Suprapubic skin (tissue), 4 donors: ENCODE measurements at regions not wholly inside any gene's neighbourhood (a gene's known extent, or its start where the extent isn't known, plus 50 kb on each side); places are given as distances from the start of the nearest gene placed in this dataset.
"Not testable (repeated sequence)": the region's sequence is repeated elsewhere in the genome, so short reads cannot be mapped to it uniquely, and the experiment has no call there.

Experiments used
- DNase-seq, 2 donors: peaks; one replicate each; pipeline ENCODE4 v3.0.0-alpha.2; 2019; ENCODE audit warnings: low spot score in 2 of 2
- H3K27ac ChIP-seq: fragments of 200-600 bp; sonication (generic); one replicate; pipeline ENCODE4 v1.5.1; 2019
- H3K27me3 ChIP-seq: fragments of 200-600 bp; sonication (generic); one replicate; pipeline ENCODE4 v1.5.1; 2019
- H3K36me3 ChIP-seq: fragments of 200-600 bp; sonication (generic); one replicate; pipeline ENCODE4 v1.5.1; 2019
- H3K4me1 ChIP-seq: fragments of 200-600 bp; sonication (generic); one replicate; pipeline ENCODE4 v1.5.1; 2019
- H3K4me3 ChIP-seq: fragments of 200-600 bp; sonication (generic); one replicate; pipeline ENCODE4 v1.5.1; 2019; ENCODE audit warnings: mild to moderate bottlenecking
- H3K9me3 ChIP-seq: fragments of 200-600 bp; sonication (generic); one replicate; pipeline ENCODE4 v1.5.1; 2019
- CTCF ChIP-seq, 2 donors: fragments of 200-600 bp in 1 of 2; fragments of 450-650 bp in 1 of 2; sonication (generic) in 1 of 2; IDR thresholded peaks; one replicate each; pipeline ENCODE4 v1.5.1; 2016 to 2019; ENCODE audit warnings: antibody characterized with exemption in 2 of 2, mild to moderate bottlenecking in 1 of 2, moderate library complexity in 1 of 2
- EP300 ChIP-seq: sonication (generic); formaldehyde crosslinking; IDR thresholded peaks from one replicate; pipeline ENCODE4 v1.6.1; 2017; ENCODE audit warnings: antibody characterized with exemption
- POLR2A ChIP-seq, 2 donors: fragments of 450-650 bp; IDR thresholded peaks; one replicate each; pipeline ENCODE4 v1.6.1; 2017; ENCODE audit warnings: antibody characterized with exemption in 2 of 2, mild to moderate bottlenecking in 2 of 2, moderate library complexity in 2 of 2
- POLR2AphosphoS5 ChIP-seq, 3 donors: sonication (generic); formaldehyde crosslinking; IDR thresholded peaks; one replicate each; pipeline ENCODE4 v1.6.1; 2017; ENCODE audit warnings: antibody characterized with exemption in 3 of 3
- WGBS: methylation state at CpG from one replicate; pipeline ENCODE4 v1.1.5; 2018; 5-methylcytosine and 5-hydroxymethylcytosine counted together

- H3K27ac ChIP-seq: no peak overlapping the region
- TF ChIP-seq POLR2AphosphoS5 (IDR thresholded peaks at IDR 0.05) (no peak), EP300 (no peak), POLR2A (IDR thresholded peaks at IDR 0.05) (no peak), CTCF (IDR thresholded peaks at IDR 0.05) (no peak)
- no peak for DNase-seq
Measured at GRCh38 chr5:97297704-97298091, 114.7 kb upstream of the RIOK2 start.

GRCh38 chr5:97301181-97301580 lies 118.1 kb upstream of the RIOK2 start:
- not testable (repeated sequence) for DNase-seq, H3K27me3 ChIP-seq, H3K4me1 ChIP-seq, H3K27ac ChIP-seq, H3K9me3 ChIP-seq, H3K36me3 ChIP-seq, H3K4me3 ChIP-seq
- WGBS: 100% methylated on average over 1 of the region's 16 CpGs

More at GRCh38 chr5:97297704-97298091, 114.7 kb upstream of the RIOK2 start:
- Histone ChIP-seq H3K36me3 (no peaks in the 10 kb centered on the region), H3K4me3 (no peak overlapping the region), H3K27me3 (no peaks in the 10 kb centered on the region), H3K9me3 (no peaks in the 10 kb centered on the region), H3K4me1 (no peaks in the 10 kb centered on the region)

GRCh38 chr5:97338729-97339128 lies 155.7 kb upstream of the RIOK2 start:
- Histone ChIP-seq H3K4me1 (no peaks in the 10 kb centered on the region), H3K4me3 (no peak overlapping the region), H3K27ac (no peak overlapping the region), H3K9me3 (peaks cover 14% of the 10 kb centered on the region), H3K27me3 (no peaks in the 10 kb centered on the region), H3K36me3 (no peaks in the 10 kb centered on the region)
- TF ChIP-seq POLR2AphosphoS5 (IDR thresholded peaks at IDR 0.05) (no peak), CTCF (IDR thresholded peaks at IDR 0.05) (no peak), POLR2A (IDR thresholded peaks at IDR 0.05) (no peak), EP300 (no peak)
- DNase-seq: no peak
- 100% methylated on average over 1 of the region's 1 CpG for WGBS

- 54% methylated on average over 3 of the region's 4 CpGs for WGBS
- TF ChIP-seq POLR2AphosphoS5 (IDR thresholded peaks at IDR 0.05): no peak
- no peak for TF ChIP-seq POLR2A (IDR thresholded peaks at IDR 0.05)
- TF ChIP-seq EP300: no peak
- TF ChIP-seq CTCF (IDR thresholded peaks at IDR 0.05): no peak
- DNase-seq: no peak
- Histone ChIP-seq H3K27ac (no peak overlapping the region), H3K36me3 (no peaks in the 10 kb centered on the region), H3K4me3 (no peak overlapping the region), H3K9me3 (no peaks in the 10 kb centered on the region), H3K27me3 (no peaks in the 10 kb centered on the region), H3K4me1 (no peaks in the 10 kb centered on the region)
Measured at GRCh38 chr5:97355775-97356174, 172.7 kb upstream of the RIOK2 start.

- Histone ChIP-seq H3K4me3 (no peak overlapping the region), H3K36me3 (no peaks in the 10 kb centered on the region), H3K4me1 (no peaks in the 10 kb centered on the region), H3K27ac (no peak overlapping the region), H3K9me3 (no peaks in the 10 kb centered on the region), H3K27me3 (no peaks in the 10 kb centered on the region)
- no peak for TF ChIP-seq POLR2A (IDR thresholded peaks at IDR 0.05)
- DNase-seq: no peak
- WGBS: 76% methylated on average over 3 of the region's 3 CpGs
Measured at GRCh38 chr5:97363577-97363976, 180.5 kb upstream of the RIOK2 start.

- no peak for DNase-seq
- TF ChIP-seq POLR2A (IDR thresholded peaks at IDR 0.05): no peak
- no peak for TF ChIP-seq CTCF (IDR thresholded peaks at IDR 0.05)
- TF ChIP-seq POLR2AphosphoS5 (IDR thresholded peaks at IDR 0.05): no peak
- TF ChIP-seq EP300: no peak
- WGBS: 21% methylated on average over 1 of the region's 1 CpG
- H3K27ac ChIP-seq: no peak overlapping the region
- H3K4me3 ChIP-seq: no peak overlapping the region
- no peaks in the 10 kb centered on the region for H3K27me3 ChIP-seq
- no peaks in the 10 kb centered on the region for H3K4me1 ChIP-seq
- H3K9me3 ChIP-seq: no peaks in the 10 kb centered on the region
- H3K36me3 ChIP-seq: no peaks in the 10 kb centered on the region
Measured at GRCh38 chr5:97364731-97365130, 181.7 kb upstream of the RIOK2 start.
